ENCODE measurements at regions not wholly inside any gene's neighbourhood (a gene's known extent, or its start where the extent isn't known, plus 50 kb on each side); places are given as distances from the start of the nearest gene placed in this dataset.
"Not testable (repeated sequence)": the region's sequence is repeated elsewhere in the genome, so short reads cannot be mapped to it uniquely, and the experiment has no call there.

DNA sequence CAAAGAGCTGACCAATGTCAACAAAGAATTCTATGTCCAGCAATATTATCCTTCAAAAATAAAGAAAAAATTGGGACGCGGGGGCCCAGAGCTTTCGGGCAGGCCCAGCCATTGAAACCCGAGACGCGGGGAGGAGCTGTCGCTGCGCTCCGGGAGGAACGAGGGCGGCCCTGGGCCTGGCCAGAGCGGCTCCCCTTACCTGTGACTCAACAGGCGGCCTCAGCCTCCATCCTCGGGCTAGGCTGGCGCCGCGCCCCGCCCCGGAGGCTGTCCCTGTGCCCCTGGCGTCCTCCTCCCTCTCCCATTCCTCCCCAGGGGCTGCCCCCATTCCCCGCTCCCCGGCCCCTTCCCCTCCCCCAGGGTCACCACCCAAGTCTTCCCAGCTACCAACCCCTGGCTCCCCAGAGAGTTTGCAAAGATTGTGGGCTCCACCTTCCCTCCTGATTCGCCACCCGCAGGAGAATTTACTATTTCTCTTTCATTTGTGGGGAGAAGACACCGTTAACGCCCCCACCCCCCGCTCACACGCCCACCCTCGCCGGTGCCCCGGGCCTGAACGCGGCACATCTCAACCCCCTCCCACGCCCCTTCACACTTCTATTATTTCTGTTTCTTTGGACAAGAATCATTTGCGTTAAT is 127.9 kb downstream of the ARRDC4 start:
- DNase-seq (ENCODE audit: low read depth) = not testable (repeated sequence)

- DNase-seq (ENCODE audit: low read depth) = not testable (repeated sequence)
These were observed 128.8 kb downstream of the ARRDC4 start for GRCh38 chr15:98089352-98089751.

DNA sequence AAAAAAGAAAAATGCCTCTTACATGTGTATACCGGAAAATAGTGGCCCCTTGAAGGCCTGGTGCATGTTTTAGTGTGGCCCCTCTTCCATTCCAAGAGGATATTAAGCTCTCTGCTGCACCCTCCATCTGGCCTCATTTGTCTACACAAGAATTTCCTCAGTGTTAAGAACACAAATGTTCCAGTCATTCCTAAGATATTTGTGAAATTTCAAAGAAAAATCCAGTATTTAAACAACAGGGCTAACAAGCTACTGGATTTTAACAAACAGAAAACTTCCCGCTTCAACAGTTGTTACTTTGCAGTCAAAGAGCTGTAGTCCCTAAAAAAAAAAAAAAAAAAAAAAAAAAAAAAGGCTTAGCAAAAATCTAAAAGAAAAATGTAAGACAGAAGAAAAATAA is 137.5 kb downstream of the ARRDC4 start:
- DNase-seq (ENCODE audit: low read depth) = not testable (repeated sequence)

GRCh38 chr15:98100606-98101005 is 140.1 kb downstream of the ARRDC4 start:
- DNase-seq (ENCODE audit: low read depth) = not testable (repeated sequence)

DNA sequence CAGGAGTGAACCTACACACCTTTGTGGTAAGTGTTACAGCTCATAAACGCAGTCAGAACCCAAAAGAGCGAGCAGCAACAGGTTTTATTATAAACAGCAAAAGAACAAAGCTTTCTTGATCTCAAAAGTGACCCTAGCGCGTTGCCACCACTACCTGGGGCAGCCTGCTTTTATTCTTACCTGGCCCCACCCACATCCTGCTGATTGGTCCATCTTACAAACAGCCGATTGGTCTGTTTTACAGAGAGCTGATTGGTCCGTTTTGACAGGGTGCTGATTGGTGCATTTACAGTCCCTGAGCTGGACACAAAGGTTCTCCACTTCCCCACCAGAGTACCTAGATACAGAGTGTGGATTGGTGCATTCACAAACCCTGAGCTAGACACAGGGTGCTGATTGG is 143.1 kb downstream of the ARRDC4 start:
- DNase-seq (ENCODE audit: low read depth) = no peak

DNA sequence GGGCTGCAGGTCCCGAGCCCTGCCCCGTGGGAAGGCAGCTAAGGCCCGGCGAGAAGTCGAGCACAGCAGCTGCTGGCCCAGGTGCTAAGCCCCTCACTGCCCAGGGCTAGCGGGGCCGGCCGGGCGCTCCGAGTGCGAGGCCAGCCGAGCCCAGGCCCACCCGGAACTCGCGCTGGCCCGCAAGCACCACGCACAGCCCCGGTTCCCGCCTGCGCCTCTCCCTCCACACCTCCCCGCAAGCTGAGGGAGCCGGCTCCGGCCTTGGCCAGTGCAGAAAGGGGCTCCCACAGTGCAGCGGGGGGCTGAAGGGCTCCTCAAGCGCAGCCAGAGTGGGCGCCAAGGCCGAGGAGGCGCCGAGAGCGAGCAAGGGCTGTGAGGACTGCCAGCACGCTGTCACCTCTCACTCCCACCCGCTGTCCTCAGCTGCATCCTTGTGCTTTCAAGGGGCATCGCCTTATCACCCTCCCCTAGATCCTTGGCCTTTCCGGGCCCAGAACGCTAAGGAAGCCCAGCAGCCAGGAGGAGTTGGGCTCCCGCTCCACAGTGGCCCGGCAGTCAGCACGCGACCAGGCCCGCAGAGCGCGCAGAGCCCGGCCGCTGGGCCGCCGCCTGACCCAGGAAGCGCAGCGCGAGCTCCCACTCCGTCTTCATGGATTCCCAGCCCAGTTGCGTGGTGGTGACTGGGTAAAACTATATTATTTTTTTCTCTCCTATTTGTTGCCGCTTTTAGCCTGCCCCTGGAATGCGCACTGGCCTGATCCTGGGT is 144.1 kb downstream of the ARRDC4 start:
- DNase-seq (ENCODE audit: low read depth) = not testable (repeated sequence)

DNA sequence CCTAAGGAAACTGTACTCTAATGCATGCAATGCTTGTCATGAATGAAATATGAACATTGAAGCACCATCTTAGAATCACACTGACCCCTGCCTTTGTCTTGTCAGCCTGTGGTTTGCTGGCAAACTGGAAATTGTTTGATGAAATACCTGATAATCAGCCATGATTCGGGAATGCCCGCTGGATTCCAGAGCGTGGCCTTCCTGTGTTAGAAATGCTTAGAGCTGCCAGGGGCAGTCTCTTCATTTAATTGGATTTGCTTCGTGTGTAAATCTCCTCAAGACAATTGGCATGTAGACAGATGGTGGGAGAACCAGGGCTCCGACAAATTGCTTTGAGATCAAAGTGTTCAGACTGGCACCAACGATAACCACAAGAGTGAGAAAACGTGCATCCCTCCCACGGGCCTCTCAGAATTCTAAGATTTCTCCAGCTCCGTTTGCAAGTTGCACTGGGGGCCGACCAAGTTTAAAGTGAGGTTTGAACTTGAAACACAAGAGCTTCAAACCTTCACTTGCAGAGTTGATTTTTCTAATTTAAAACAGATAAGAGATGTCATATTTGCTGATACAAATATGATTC is 146.2 kb downstream of the ARRDC4 start:
- DNase-seq (ENCODE audit: low read depth) = not testable (repeated sequence)

- DNase-seq (ENCODE audit: low read depth) = no peak
These were observed 151.3 kb downstream of the ARRDC4 start for GRCh38 chr15:98111806-98112205.

DNA sequence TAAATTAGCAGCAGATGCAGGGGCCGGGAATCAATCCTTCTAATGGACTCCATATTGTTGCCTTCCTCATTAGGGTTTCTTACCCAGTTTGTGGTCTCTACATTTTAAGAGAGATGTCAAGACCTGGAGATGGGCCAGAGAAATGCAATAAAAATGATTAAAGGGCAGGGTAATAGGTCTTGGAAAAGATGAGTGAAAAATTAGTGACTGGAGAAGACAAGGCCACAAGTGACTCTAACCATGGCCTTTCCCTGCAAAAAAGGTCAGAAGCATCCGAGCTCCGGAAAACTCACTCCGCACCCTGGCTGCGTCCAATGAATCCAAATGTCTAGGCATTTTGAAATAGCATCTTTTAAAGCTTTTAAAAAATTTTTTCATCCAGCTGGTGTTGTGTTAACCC is 152.8 kb downstream of the ARRDC4 start:
- DNase-seq (ENCODE audit: low read depth) = no peak

DNA sequence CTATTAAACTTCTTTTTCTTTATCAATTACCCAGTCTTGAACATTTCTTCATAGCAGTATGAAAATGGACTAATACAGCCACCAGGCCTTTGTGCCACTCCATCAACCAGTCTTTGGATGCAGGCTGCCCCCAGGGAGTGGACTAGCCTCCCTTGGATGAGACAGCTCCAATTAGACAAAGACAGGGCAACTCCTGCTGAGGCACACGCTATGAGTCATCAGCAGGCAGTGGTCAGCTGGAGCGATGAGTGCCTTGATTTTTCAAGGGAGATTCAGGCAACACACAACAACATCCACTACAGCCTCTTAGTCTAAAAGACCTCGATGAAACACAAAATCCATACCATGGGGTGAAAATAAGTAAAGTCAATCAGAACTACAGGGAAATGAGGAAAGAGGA is 160.1 kb downstream of the ARRDC4 start:
- DNase-seq (ENCODE audit: low read depth) = no peak

DNA sequence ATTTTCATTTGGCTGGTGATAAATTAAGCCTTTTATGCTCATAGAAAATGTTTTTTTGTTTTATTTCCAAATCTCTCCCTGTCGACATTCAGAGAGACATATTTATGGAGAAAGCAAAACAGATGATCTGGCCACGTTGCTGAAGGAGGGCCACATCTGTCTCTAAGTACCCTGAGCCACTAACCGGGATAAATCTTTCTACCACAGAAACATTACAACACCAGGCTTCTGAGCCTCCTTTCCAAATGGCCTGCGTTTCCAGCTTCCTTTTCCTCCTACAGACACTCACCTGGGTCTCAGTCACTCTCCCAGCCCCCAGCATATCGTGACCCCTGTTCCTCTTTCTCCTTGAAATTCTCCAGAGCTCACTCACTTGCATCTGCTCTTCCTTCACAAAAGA is 161.0 kb downstream of the ARRDC4 start:
- no peak for DNase-seq (ENCODE audit: low read depth)

DNA sequence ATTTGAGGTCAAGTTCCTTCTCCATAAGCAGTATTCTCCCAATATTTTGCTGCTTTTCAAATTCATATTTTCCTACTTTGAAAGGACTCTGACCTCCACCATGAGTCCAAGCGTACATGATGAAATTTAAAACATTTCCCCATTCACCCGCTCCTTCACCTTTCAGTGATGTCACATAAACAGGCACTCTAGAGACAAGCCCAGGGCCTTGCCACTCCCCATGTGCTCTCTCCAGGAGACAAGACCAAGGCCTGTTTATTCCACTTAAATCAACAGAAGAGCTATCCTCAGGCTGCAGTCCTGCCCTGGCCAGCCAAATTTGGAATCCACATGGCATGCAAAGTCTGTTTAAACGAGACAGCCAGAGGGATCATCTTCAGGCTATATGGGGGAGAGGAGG is 161.5 kb downstream of the ARRDC4 start:
- DNase-seq (ENCODE audit: low read depth) = no peak

- no peak for DNase-seq (ENCODE audit: low read depth)
These were observed 162.8 kb downstream of the ARRDC4 start for GRCh38 chr15:98123297-98123696.

DNA sequence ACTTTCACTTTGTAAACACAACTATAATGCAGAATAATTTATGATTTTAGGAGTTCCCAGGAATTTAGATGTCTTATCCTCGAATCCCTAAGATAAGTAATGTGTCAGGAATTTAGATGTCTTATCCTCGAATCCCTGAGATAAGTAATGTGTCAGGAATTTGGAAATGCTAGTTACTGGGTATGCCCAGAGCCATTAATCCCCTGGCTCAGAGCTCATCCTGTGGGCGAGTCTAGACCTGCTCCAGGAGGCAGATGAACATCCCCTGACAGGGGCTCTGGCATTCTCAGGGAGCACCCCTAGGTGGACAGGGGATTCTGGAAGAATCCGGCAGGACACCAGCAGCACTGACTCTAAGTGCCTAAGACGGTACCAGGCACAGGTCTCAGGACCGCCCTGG is 163.3 kb downstream of the ARRDC4 start:
- DNase-seq (ENCODE audit: low read depth) = no peak

DNA sequence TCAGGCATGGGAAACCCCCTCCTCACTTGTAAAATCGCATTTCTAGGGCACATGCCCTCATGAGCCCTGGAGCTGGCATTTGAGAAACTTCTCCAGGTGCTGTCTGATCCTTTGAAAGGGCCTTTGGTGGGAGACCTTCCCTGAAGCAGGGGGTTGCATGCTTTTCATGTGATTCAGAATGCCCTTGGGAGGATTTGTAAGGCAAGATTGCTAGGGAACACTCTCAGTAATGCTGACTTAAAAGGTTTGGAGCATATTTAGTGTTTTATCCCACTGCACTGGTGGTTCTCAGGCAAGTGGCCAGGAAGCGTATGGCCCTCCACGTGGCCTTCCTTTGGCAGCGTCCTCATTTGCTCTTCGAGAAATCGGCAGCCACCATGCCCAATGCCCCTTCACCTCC is 164.1 kb downstream of the ARRDC4 start:
- no peak for DNase-seq (ENCODE audit: low read depth)

DNA sequence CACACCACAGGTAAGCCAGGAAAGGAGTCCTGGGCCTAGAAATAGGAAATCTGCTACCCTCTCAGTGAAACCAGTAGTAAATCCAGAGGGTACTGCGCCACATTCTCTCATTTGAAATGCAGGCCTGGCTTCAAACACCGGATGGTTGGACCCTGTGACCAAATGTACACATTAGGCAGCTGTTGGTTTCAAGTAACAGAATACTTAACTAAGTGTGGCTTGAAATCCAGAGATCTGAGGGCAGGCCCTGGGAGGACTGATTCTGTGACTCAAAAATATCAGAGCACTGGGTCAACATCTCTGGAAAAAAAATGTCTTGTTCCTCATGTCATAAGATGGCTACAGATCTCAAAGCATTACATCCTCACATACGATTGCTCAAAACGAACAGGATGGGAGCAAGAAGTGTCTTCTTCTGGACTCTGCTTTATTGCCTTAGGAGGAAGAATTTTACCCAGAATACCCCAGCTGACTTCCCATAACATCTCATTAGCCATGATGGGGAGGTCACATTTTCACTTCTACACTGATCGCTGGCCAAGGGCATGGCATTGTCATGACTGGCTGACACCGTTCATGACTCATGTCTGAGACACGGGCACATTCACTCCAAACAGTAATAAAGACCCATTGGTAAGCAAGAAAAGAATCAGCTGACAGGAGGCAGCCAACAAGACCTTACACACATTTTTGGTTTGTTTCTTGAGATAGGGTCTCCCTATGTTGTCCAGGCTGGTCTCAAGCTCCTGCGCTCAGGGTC is 166.0 kb downstream of the ARRDC4 start:
- DNase-seq (ENCODE audit: low read depth) = no peak

- no peak for DNase-seq (ENCODE audit: low read depth)
These were observed 167.1 kb downstream of the ARRDC4 start for GRCh38 chr15:98127586-98127985.

GRCh38 chr15:98131924-98132323 is 171.4 kb downstream of the ARRDC4 start:
- no peak for DNase-seq (ENCODE audit: low read depth)

- no peak for DNase-seq (ENCODE audit: low read depth)
These were observed 174.4 kb downstream of the ARRDC4 start for GRCh38 chr15:98134905-98135304.

DNA sequence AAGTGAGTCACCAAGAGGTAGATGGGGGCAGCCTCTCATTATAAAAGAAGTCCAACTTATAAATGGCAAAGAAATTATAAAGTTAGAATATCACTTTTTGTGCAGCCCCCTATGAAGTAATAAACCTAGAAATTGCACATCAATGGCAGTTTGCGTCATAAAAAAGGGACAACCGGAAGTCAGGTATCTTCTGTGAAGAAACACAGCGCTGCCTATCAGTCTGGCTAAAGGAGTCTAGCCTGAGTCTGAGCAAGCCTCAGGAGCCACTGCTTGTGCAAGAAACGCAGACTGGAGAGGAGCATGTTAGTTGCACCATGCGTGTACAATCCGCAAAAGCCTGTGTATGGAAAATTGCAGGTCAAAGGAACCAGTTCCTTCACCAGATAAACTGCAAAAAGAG is 178.4 kb downstream of the ARRDC4 start:
- no peak for DNase-seq (ENCODE audit: low read depth)

DNA sequence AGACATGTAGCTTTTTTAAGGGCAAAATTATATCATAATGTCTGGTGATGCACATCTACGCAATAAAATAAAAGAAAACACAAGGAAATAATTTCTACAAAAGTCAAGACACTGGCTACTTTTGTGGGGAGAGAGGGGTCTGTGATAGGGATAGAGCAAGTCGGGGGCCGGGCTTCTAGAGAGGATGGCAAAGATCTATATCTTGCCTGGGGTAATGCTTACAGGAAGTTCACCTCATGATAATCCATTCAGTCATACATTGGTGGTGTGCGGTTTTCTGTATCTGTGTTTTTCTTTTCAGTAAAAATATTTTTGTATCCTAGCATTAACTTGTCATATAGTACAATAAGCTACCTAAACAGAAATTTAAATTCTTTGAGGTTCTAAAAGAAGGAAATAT is 178.8 kb downstream of the ARRDC4 start:
- DNase-seq (ENCODE audit: low read depth) = no peak

DNA sequence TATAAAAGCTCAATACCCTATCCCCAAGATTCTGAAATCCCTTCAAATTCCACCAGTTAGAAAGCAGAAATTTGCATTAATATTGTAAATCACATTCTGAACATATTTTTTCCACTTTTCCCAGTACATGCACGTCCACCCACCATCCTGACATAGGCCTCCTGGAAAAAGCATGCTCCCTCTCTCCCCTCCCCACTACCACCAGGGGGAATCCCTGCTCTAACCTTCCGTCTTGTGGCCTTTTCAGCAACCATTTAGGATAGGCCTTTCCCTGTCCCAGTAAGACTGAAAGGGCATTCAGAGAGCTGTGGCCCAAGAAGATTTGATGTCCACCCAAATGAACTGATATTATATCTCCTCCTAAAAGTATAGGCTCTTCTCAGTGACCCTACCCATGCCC is 182.1 kb downstream of the ARRDC4 start:
- DNase-seq (ENCODE audit: low read depth) = no peak

DNA sequence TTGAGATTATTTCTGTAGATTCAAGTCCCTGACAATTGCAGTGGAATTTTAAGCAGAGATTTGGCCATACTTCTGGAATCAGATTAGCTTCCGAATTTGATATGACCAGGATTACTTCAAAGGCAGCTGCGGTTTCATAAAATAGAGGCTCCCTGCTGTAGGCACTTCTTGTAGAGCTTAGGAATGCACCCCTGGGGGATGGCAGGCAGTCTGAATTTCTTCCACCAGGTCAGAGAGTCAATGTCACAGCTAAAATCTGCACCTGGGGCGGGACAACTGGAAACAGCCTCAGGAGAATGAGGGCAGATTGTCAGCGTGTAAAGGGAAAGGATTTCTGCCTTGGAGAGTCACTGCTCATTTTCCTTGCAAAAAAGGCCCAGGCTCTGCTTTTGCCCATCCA is 182.6 kb downstream of the ARRDC4 start:
- DNase-seq (ENCODE audit: low read depth) = no peak
